ENCODE measurements at regions not wholly inside any gene's neighbourhood (a gene's known extent, or its start where the extent isn't known, plus 50 kb on each side); places are given as distances from the start of the nearest gene placed in this dataset.

DNA sequence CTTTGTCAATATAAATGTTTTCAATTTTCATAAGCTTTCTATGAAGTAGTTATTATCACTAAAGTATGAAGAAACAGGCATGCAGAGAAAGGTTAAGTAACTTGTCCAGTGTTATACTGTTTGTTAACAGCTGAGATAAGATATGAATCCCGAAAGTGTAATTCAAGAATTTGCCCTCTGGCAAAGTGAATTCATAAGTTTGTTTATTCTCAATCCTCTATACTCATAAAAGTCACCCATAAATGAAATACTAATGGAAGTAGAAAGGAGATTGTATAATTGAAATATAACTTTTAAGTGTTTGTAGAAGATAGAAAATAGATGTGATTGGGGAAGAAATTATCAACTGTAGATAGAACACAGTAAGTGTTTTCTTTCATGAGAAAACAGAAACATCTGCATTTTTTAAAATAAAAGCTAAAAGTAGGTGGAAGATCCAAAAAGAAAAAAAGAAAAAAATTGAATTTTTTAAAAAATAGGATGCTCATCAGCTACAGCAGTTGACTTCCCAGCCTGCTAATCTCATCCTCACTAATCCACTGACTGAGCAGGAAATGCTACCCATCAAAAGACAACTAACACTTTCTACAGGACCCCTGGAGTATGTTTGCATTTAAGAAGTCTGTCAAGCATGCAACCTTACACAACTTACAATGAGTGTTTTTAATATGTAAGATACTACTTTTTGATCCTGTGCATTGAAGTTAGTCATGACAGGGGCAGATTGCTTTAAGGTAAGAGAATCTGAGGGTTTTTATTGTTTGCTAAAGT lies 878.1 kb downstream of the SI start:
- Mint-ChIP-seq H3K27ac (no peak overlapping the region), H3K4me3 (no peak overlapping the region), H3K27me3 (no peaks in the 10 kb centered on the region), H3K9me3 (ENCODE audit: insufficient read depth) (no peaks in the 10 kb centered on the region), H3K4me1 (no peaks in the 10 kb centered on the region)
- ChIA-PET POLR2A (no interaction called here), CTCF (no interaction called here)
- Histone ChIP-seq H3K79me2 (ENCODE audit: control insufficient read depth, insufficient read depth, low read length) (no peaks in the 10 kb centered on the region), H3K4me3 (ENCODE audit: control extremely low read depth in 1 of 5, extremely low read depth in 1 of 5, insufficient read depth in 1 of 5, low read depth in 2 of 5, low read length in 4 of 5) (no peak overlapping the region), H3K9me3 (ENCODE audit: control extremely low read depth in 1 of 3, control insufficient read depth in 2 of 3, insufficient read depth in 1 of 3, low read length in 2 of 3) (no peaks in the 10 kb centered on the region), H3K27me3 (replicated peaks in 1 of 4; ENCODE audit: control extremely low read depth in 1 of 4, control insufficient read depth in 3 of 4, insufficient read depth in 4 of 4, low read length in 3 of 4) (no peaks in the 10 kb centered on the region), H3K36me3 (replicated peaks in 1 of 2; ENCODE audit: control extremely low read depth in 1 of 2, control insufficient read depth in 1 of 2, extremely low read depth in 1 of 2, insufficient read depth in 2 of 2, low read length in 1 of 2) (no peaks in the 10 kb centered on the region), H3K4me1 (ENCODE audit: control insufficient read depth in 2 of 2, insufficient read depth in 2 of 2, low read length in 2 of 2) (no peaks in the 10 kb centered on the region), H4K20me1 (ENCODE audit: control insufficient read depth, insufficient read depth, low read length, poor library complexity, severe bottlenecking) (no peaks in the 10 kb centered on the region), H3K9ac (ENCODE audit: low read length) (no peak overlapping the region), H3K4me2 (replicated peaks; ENCODE audit: low read depth, low read length, poor library complexity, severe bottlenecking) (no peak overlapping the region), H2AFZ (ENCODE audit: insufficient read depth, low read depth, low read length, poor library complexity, severe bottlenecking) (no peak overlapping the region), H3K27ac (ENCODE audit: low read length in 2 of 2) (no peak overlapping the region)
- ATAC-seq (ENCODE audit: low read depth) (no peak), DNase-seq (no peak)
- intact Hi-C loops (cut with micrococcal nuclease): no loop called here
- no CpG with 5 or more reads among the region's 1 CpG for WGBS (ENCODE audit: insufficient coverage)
- TF ChIP-seq, protein P1, sequence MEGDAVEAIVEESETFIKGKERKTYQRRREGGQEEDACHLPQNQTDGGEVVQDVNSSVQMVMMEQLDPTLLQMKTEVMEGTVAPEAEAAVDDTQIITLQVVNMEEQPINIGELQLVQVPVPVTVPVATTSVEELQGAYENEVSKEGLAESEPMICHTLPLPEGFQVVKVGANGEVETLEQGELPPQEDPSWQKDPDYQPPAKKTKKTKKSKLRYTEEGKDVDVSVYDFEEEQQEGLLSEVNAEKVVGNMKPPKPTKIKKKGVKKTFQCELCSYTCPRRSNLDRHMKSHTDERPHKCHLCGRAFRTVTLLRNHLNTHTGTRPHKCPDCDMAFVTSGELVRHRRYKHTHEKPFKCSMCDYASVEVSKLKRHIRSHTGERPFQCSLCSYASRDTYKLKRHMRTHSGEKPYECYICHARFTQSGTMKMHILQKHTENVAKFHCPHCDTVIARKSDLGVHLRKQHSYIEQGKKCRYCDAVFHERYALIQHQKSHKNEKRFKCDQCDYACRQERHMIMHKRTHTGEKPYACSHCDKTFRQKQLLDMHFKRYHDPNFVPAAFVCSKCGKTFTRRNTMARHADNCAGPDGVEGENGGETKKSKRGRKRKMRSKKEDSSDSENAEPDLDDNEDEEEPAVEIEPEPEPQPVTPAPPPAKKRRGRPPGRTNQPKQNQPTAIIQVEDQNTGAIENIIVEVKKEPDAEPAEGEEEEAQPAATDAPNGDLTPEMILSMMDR (IDR thresholded peaks at IDR 0.05): no peak
- TF ChIP-seq EZH2 (IDR thresholded peaks at IDR 0.05; ENCODE audit: borderline replicate concordance, insufficient read depth, low read depth, low read length, poor library complexity, severe bottlenecking): no peak

DNA sequence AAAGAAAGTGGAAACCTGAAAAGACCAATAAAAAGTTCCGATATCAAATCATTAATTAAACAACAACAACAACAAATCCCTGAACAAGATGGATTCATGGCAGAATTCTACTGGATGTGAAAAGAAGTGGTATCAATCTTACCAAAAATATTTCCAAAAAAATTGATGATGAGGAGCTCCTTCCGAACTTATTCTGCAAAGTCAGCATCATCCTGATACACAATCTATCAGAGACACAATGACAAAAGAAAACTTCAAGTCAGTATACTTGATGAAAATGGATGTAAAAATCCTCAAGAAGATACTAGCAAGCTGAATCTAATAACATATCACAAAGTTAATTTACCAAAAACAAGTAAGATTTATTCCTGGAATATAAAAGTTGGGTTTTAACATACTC lies 881.8 kb downstream of the SI start:
- ATAC-seq (ENCODE audit: low read depth): no peak
- H3K79me2 ChIP-seq (ENCODE audit: control insufficient read depth, insufficient read depth, low read length): no peaks in the 10 kb centered on the region
- no peaks in the 10 kb centered on the region for H4K20me1 ChIP-seq (ENCODE audit: control insufficient read depth, insufficient read depth, low read length, poor library complexity, severe bottlenecking)
- H3K4me3 Mint-ChIP-seq: no peak overlapping the region
- DNase-seq: no peak
- no peak overlapping the region for H3K27ac ChIP-seq (ENCODE audit: low read length in 2 of 2)
- H3K9me3 Mint-ChIP-seq (ENCODE audit: insufficient read depth): no peaks in the 10 kb centered on the region
- no peak overlapping the region for H3K27ac Mint-ChIP-seq
- TF ChIP-seq, protein P1 (IDR thresholded peaks at IDR 0.05): no peak
- TF ChIP-seq EZH2 (IDR thresholded peaks at IDR 0.05; ENCODE audit: borderline replicate concordance, insufficient read depth, low read depth, low read length, poor library complexity, severe bottlenecking): no peak
- no peaks in the 10 kb centered on the region for H3K4me1 ChIP-seq (ENCODE audit: control insufficient read depth in 2 of 2, insufficient read depth in 2 of 2, low read length in 2 of 2)
- H2AFZ ChIP-seq (ENCODE audit: insufficient read depth, low read depth, low read length, poor library complexity, severe bottlenecking): no peak overlapping the region
- H3K4me1 Mint-ChIP-seq: no peaks in the 10 kb centered on the region
- no peak overlapping the region for H3K4me3 ChIP-seq (ENCODE audit: control extremely low read depth in 1 of 5, extremely low read depth in 1 of 5, insufficient read depth in 1 of 5, low read depth in 2 of 5, low read length in 4 of 5)
- no peaks in the 10 kb centered on the region for H3K36me3 ChIP-seq (replicated peaks in 1 of 2; ENCODE audit: control extremely low read depth in 1 of 2, control insufficient read depth in 1 of 2, extremely low read depth in 1 of 2, insufficient read depth in 2 of 2, low read length in 1 of 2)
- no CpG with 5 or more reads among the region's 2 CpGs for WGBS (ENCODE audit: insufficient coverage)
- POLR2A ChIA-PET: no interaction called here
- no peak overlapping the region for H3K9ac ChIP-seq (ENCODE audit: low read length)
- CTCF ChIA-PET: no interaction called here
- peaks cover 0 to 9% (median 0%) of the 10 kb centered on the region in 3 donors for H3K9me3 ChIP-seq (ENCODE audit: control extremely low read depth in 1 of 3, control insufficient read depth in 2 of 3, insufficient read depth in 1 of 3, low read length in 2 of 3)
- H3K27me3 Mint-ChIP-seq: no peaks in the 10 kb centered on the region
- H3K4me2 ChIP-seq (replicated peaks; ENCODE audit: low read depth, low read length, poor library complexity, severe bottlenecking): no peak overlapping the region
- H3K27me3 ChIP-seq (replicated peaks in 1 of 4; ENCODE audit: control extremely low read depth in 1 of 4, control insufficient read depth in 3 of 4, insufficient read depth in 4 of 4, low read length in 3 of 4): no peaks in the 10 kb centered on the region
- intact Hi-C loops (cut with micrococcal nuclease): no loop called here

Data from B cell (primary cell).